ENCODE measurements at regions not wholly inside any gene's neighbourhood (a gene's known extent, or its start where the extent isn't known, plus 50 kb on each side); places are given as distances from the start of the nearest gene placed in this dataset.

- H3K79me2 ChIP-seq (ENCODE audit: control insufficient read depth, insufficient read depth, low read length): no peaks in the 10 kb centered on the region
- H3K27me3 ChIP-seq (ENCODE audit: control insufficient read depth, insufficient read depth, low read length): no peaks in the 10 kb centered on the region
- H3K9me3 ChIP-seq (ENCODE audit: control insufficient read depth, insufficient read depth, low read depth, low read length): no peaks in the 10 kb centered on the region
- no peaks in the 10 kb centered on the region for H3K4me1 ChIP-seq (ENCODE audit: control insufficient read depth, extremely low read depth, insufficient read depth, low read length)
- no peaks in the 10 kb centered on the region for H4K20me1 ChIP-seq (ENCODE audit: control insufficient read depth, extremely low read depth, insufficient read depth, low read length)
- H3K27ac ChIP-seq (ENCODE audit: insufficient read depth, low read length): no peak overlapping the region
- no peak overlapping the region for H3K9ac ChIP-seq (ENCODE audit: insufficient read depth, low read length)
- no peak overlapping the region for H3K4me2 ChIP-seq (ENCODE audit: extremely low read depth, insufficient read depth, low read length)
- DNase-seq (ENCODE audit: low read depth in 2 of 2): no peak
- no peak for TF ChIP-seq CTCF (conservative IDR thresholded peaks at IDR 0.05 in 1 of 2, IDR thresholded peaks at IDR 0.05 in 1 of 2; ENCODE audit: low read depth in 1 of 2, low read length in 2 of 2)
- no peak overlapping the region for H3K4me3 ChIP-seq (replicated peaks in 1 of 4; ENCODE audit: control extremely low read depth in 1 of 4, insufficient read depth in 1 of 4, low read depth in 3 of 4, low read length in 4 of 4)
- no peaks in the 10 kb centered on the region for H3K36me3 ChIP-seq (ENCODE audit: control insufficient read depth, insufficient read depth, low read length)
- no peak overlapping the region for H2AFZ ChIP-seq (ENCODE audit: low read length)
Observed at GRCh38 chr14:104303705-104304425, 165.5 kb downstream of the KIF26A start.

- Histone ChIP-seq H3K4me3 (replicated peaks in 1 of 4; ENCODE audit: control extremely low read depth in 1 of 4, insufficient read depth in 1 of 4, low read depth in 3 of 4, low read length in 4 of 4) (no peak overlapping the region), H3K36me3 (ENCODE audit: control insufficient read depth, insufficient read depth, low read length) (no peaks in the 10 kb centered on the region), H3K9ac (ENCODE audit: insufficient read depth, low read length) (no peak overlapping the region), H3K27me3 (ENCODE audit: control insufficient read depth, insufficient read depth, low read length) (no peaks in the 10 kb centered on the region), H3K9me3 (ENCODE audit: control insufficient read depth, insufficient read depth, low read depth, low read length) (no peaks in the 10 kb centered on the region), H3K4me1 (ENCODE audit: control insufficient read depth, extremely low read depth, insufficient read depth, low read length) (no peaks in the 10 kb centered on the region), H4K20me1 (ENCODE audit: control insufficient read depth, extremely low read depth, insufficient read depth, low read length) (no peaks in the 10 kb centered on the region), H2AFZ (ENCODE audit: low read length) (no peak overlapping the region), H3K27ac (ENCODE audit: insufficient read depth, low read length) (no peak overlapping the region), H3K79me2 (ENCODE audit: control insufficient read depth, insufficient read depth, low read length) (no peaks in the 10 kb centered on the region), H3K4me2 (ENCODE audit: extremely low read depth, insufficient read depth, low read length) (no peak overlapping the region)
- TF ChIP-seq CTCF (conservative IDR thresholded peaks at IDR 0.05 in 1 of 2, IDR thresholded peaks at IDR 0.05 in 1 of 2; ENCODE audit: low read depth in 1 of 2, low read length in 2 of 2) (no peak), EZH2 (IDR thresholded peaks at IDR 0.05; ENCODE audit: low read length, missing control alignments) (no peak)
- DNase-seq (ENCODE audit: low read depth in 2 of 2): no peak
Observed at GRCh38 chr14:104304451-104305351, 166.3 kb downstream of the KIF26A start.
